ENCODE measurements at regions not wholly inside any gene's neighbourhood (a gene's known extent, or its start where the extent isn't known, plus 50 kb on each side); places are given as distances from the start of the nearest gene placed in this dataset.

GRCh38 chr12:41778934-41779333 lies 365.7 kb downstream of the GXYLT1 start:
- no peak for FAIRE-seq
- no peak for DNase-seq (ENCODE audit: insufficient read length, low spot score)

- DNase-seq (ENCODE audit: insufficient read length, low spot score) (no peak), FAIRE-seq (no peak)
These were observed 367.4 kb downstream of the GXYLT1 start for GRCh38 chr12:41777064-41777790.

- DNase-seq (ENCODE audit: insufficient read length, low spot score) (no peak), FAIRE-seq (no peak)
These were observed 372.2 kb downstream of the GXYLT1 start for GRCh38 chr12:41772478-41772877.

- DNase-seq (ENCODE audit: insufficient read length, low spot score) (no peak), FAIRE-seq (no peak)
These were observed 374.9 kb downstream of the GXYLT1 start for GRCh38 chr12:41769810-41770209.

GRCh38 chr12:41768456-41768855 lies 376.2 kb downstream of the GXYLT1 start:
- DNase-seq (ENCODE audit: insufficient read length, low spot score): no peak
- FAIRE-seq: no peak

GRCh38 chr12:41762691-41763090 lies 382.0 kb downstream of the GXYLT1 start:
- FAIRE-seq: no peak
- DNase-seq (ENCODE audit: insufficient read length, low spot score): no peak

- DNase-seq (ENCODE audit: insufficient read length, low spot score) (no peak), FAIRE-seq (no peak)
These were observed 399.1 kb downstream of the GXYLT1 start for GRCh38 chr12:41745593-41745992.

GRCh38 chr12:41743835-41744234 lies 400.8 kb downstream of the GXYLT1 start:
- DNase-seq (ENCODE audit: insufficient read length, low spot score) (no peak), FAIRE-seq (no peak)

- no peak for DNase-seq (ENCODE audit: insufficient read length, low spot score)
- FAIRE-seq: no peak
These were observed 405.6 kb downstream of the GXYLT1 start for GRCh38 chr12:41739066-41739465.

GRCh38 chr12:41737423-41737822 lies 407.3 kb downstream of the GXYLT1 start:
- DNase-seq (ENCODE audit: insufficient read length, low spot score) (no peak), FAIRE-seq (no peak)

GRCh38 chr12:41736436-41736835 lies 408.2 kb downstream of the GXYLT1 start:
- no peak for DNase-seq (ENCODE audit: insufficient read length, low spot score)
- no peak for FAIRE-seq

- no peak for DNase-seq (ENCODE audit: insufficient read length, low spot score)
- FAIRE-seq: no peak
These were observed 413.0 kb downstream of the GXYLT1 start for GRCh38 chr12:41731691-41732090.

GRCh38 chr12:41731061-41731460 lies 413.6 kb downstream of the GXYLT1 start:
- DNase-seq (ENCODE audit: insufficient read length, low spot score) (no peak), FAIRE-seq (no peak)

- no peak for FAIRE-seq
- DNase-seq (ENCODE audit: insufficient read length, low spot score): no peak
These were observed 420.5 kb downstream of the GXYLT1 start for GRCh38 chr12:41724216-41724615.

- DNase-seq (ENCODE audit: insufficient read length, low spot score) (no peak), FAIRE-seq (no peak)
These were observed 425.5 kb downstream of the GXYLT1 start for GRCh38 chr12:41719214-41719613.

- no peak for DNase-seq (ENCODE audit: insufficient read length, low spot score)
- no peak for FAIRE-seq
These were observed 429.4 kb downstream of the GXYLT1 start for GRCh38 chr12:41715256-41715655.

- FAIRE-seq (no peak), DNase-seq (ENCODE audit: insufficient read length, low spot score) (no peak)
These were observed 435.0 kb downstream of the GXYLT1 start for GRCh38 chr12:41709463-41710285.

- no peak for FAIRE-seq
- no peak for DNase-seq (ENCODE audit: insufficient read length, low spot score)
These were observed 435.7 kb downstream of the GXYLT1 start for GRCh38 chr12:41709012-41709411.

GRCh38 chr12:41706376-41706775 lies 438.3 kb downstream of the GXYLT1 start:
- FAIRE-seq (no peak), DNase-seq (ENCODE audit: insufficient read length, low spot score) (no peak)

GRCh38 chr12:41701943-41702601 lies 442.6 kb downstream of the GXYLT1 start:
- DNase-seq (ENCODE audit: insufficient read length, low spot score) (no peak), FAIRE-seq (no peak)

- no peak for FAIRE-seq
- DNase-seq (ENCODE audit: insufficient read length, low spot score): no peak
These were observed 443.7 kb downstream of the GXYLT1 start for GRCh38 chr12:41700940-41701339.

GRCh38 chr12:41699658-41700057 lies 445.0 kb downstream of the GXYLT1 start:
- FAIRE-seq (no peak), DNase-seq (ENCODE audit: insufficient read length, low spot score) (no peak)

All from GM19239 (cell line).